GM19025 (cell line): ENCODE measurements at regions not wholly inside any gene's neighbourhood (a gene's known extent, or its start where the extent isn't known, plus 50 kb on each side); places are given as distances from the start of the nearest gene placed in this dataset.
"Not testable (repeated sequence)": the region's sequence is repeated elsewhere in the genome, so short reads cannot be mapped to it uniquely, and the experiment has no call there.

Experiments used
- ATAC-seq: cut with Tn5 transposase; IDR thresholded peaks from one replicate; pipeline ENCODE4 v1.9.1; 2021; ENCODE audit warnings: mild to moderate bottlenecking, low read depth, moderate library complexity; ENCODE audit not compliant: unreplicated experiment

GRCh38 chr2:14424478-14425390 is 207.8 kb upstream of the LRATD1 start:
- peak; percentile 59 for ATAC-seq

- ATAC-seq: no peak
These were observed 206.6 kb upstream of the LRATD1 start for GRCh38 chr2:14425869-14426268.

GRCh38 chr2:14428056-14428455 is 204.5 kb upstream of the LRATD1 start:
- ATAC-seq: no peak

- no peak for ATAC-seq
These were observed 198.5 kb upstream of the LRATD1 start for GRCh38 chr2:14433946-14434495.

- ATAC-seq: no peak
These were observed 186.8 kb upstream of the LRATD1 start for GRCh38 chr2:14445670-14446069.

- ATAC-seq: no peak
These were observed 184.2 kb upstream of the LRATD1 start for GRCh38 chr2:14448340-14448739.

GRCh38 chr2:14451312-14451711 is 181.2 kb upstream of the LRATD1 start:
- ATAC-seq: no peak

- ATAC-seq: no peak
These were observed 178.3 kb upstream of the LRATD1 start for GRCh38 chr2:14454202-14454601.

- no peak for ATAC-seq
These were observed 172.7 kb upstream of the LRATD1 start for GRCh38 chr2:14459786-14460325.

GRCh38 chr2:14475994-14476393 is 156.5 kb upstream of the LRATD1 start:
- no peak for ATAC-seq

GRCh38 chr2:14479486-14479885 is 153.0 kb upstream of the LRATD1 start:
- no peak for ATAC-seq

- no peak for ATAC-seq
These were observed 152.4 kb upstream of the LRATD1 start for GRCh38 chr2:14480120-14480519.

- no peak for ATAC-seq
These were observed 151.6 kb upstream of the LRATD1 start for GRCh38 chr2:14480906-14481305.

- no peak for ATAC-seq
These were observed 139.5 kb upstream of the LRATD1 start for GRCh38 chr2:14492920-14493503.

- ATAC-seq: no peak
These were observed 137.8 kb upstream of the LRATD1 start for GRCh38 chr2:14494759-14495158.

- no peak for ATAC-seq
These were observed 131.5 kb upstream of the LRATD1 start for GRCh38 chr2:14501061-14501460.

GRCh38 chr2:14506955-14507354 is 125.6 kb upstream of the LRATD1 start:
- not testable (repeated sequence) for ATAC-seq

- ATAC-seq: no peak
These were observed 121.0 kb upstream of the LRATD1 start for GRCh38 chr2:14511541-14511940.

- no peak for ATAC-seq
These were observed 118.6 kb upstream of the LRATD1 start for GRCh38 chr2:14513903-14514302.

- no peak for ATAC-seq
These were observed 115.7 kb upstream of the LRATD1 start for GRCh38 chr2:14516844-14517243.

- no peak for ATAC-seq
These were observed 114.8 kb upstream of the LRATD1 start for GRCh38 chr2:14517731-14518130.
